Upper lobe of right lung (tissue), 1 donor: ENCODE measurements at regions not wholly inside any gene's neighbourhood (a gene's known extent, or its start where the extent isn't known, plus 50 kb on each side); places are given as distances from the start of the nearest gene placed in this dataset.

ENCODE experiments used
- ATAC-seq: fragments of 200-7000 bp; cut with Tn5 transposase; one replicate; pipeline ENCODE4 v1.9.1; 2020; ENCODE audit warnings: mild to moderate bottlenecking, moderate library complexity
- DNase-seq: peaks from one replicate; pipeline ENCODE4 v3.0.0-alpha.2; 2020
- H3K27ac ChIP-seq: fragments of 200-600 bp; one replicate; pipeline ENCODE4 v1.8.0; 2022
- H3K27me3 ChIP-seq: fragments of 200-600 bp; one replicate; pipeline ENCODE4 v1.8.0; 2022; ENCODE audit warnings: mild to moderate bottlenecking
- H3K36me3 ChIP-seq: fragments of 200-600 bp; one replicate; pipeline ENCODE4 v1.8.0; 2022
- H3K4me1 ChIP-seq: fragments of 200-600 bp; one replicate; pipeline ENCODE4 v1.8.0; 2022
- H3K4me3 ChIP-seq: fragments of 200-600 bp; one replicate; pipeline ENCODE4 v1.8.0; 2022; ENCODE audit warnings: mild to moderate bottlenecking
- H3K9me3 ChIP-seq: fragments of 200-600 bp; one replicate; pipeline ENCODE4 v1.8.0; 2022
- intact Hi-C: fragments of 100-400 bp; cut with DNase I; formaldehyde crosslinking; loops from one replicate; pipeline ENCODE4 v1.11.0; 2022
- TF ChIP-seq, protein P1 (sequence below): fragments of 200-600 bp; IDR thresholded peaks from one replicate; pipeline ENCODE4 v1.8.0; 2022; ENCODE audit warnings: antibody characterized with exemption
- donor health status: DM: no; HTN: yes; CAD: no; lungs with severe emphysema.

DNA sequence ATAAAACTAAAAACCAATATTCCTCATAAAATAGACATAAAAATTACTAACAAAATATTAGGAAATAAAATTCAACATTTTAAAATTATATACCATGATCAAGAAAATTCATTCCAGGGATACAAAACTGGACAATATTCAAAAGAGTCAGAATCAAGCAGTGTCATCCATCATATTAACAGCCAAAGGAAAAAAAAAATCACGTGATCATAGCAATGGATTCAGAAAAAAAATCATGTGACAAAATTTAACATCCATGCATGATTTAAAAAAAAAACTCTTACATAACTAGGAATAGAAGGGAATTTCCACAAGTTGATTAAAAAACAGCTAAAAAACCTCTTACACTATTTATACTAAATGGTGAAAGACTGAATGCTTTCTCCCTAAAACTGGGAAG lies 95.3 kb upstream of the USP47 start:
- Histone ChIP-seq H3K27ac (no peak overlapping the region), H3K9me3 (no peaks in the 10 kb centered on the region), H3K36me3 (no peaks in the 10 kb centered on the region), H3K4me3 (no peak overlapping the region), H3K4me1 (no peaks in the 10 kb centered on the region), H3K27me3 (no peaks in the 10 kb centered on the region)
- DNase-seq (no peak), ATAC-seq (no peak)
- TF ChIP-seq, protein P1, sequence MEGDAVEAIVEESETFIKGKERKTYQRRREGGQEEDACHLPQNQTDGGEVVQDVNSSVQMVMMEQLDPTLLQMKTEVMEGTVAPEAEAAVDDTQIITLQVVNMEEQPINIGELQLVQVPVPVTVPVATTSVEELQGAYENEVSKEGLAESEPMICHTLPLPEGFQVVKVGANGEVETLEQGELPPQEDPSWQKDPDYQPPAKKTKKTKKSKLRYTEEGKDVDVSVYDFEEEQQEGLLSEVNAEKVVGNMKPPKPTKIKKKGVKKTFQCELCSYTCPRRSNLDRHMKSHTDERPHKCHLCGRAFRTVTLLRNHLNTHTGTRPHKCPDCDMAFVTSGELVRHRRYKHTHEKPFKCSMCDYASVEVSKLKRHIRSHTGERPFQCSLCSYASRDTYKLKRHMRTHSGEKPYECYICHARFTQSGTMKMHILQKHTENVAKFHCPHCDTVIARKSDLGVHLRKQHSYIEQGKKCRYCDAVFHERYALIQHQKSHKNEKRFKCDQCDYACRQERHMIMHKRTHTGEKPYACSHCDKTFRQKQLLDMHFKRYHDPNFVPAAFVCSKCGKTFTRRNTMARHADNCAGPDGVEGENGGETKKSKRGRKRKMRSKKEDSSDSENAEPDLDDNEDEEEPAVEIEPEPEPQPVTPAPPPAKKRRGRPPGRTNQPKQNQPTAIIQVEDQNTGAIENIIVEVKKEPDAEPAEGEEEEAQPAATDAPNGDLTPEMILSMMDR = no peak
- intact Hi-C loops = no loop called here

GRCh38 chr11:11743216-11743615 lies 98.6 kb upstream of the USP47 start:
- TF ChIP-seq, protein P1 = no peak
- no peaks in the 10 kb centered on the region for H3K36me3 ChIP-seq
- DNase-seq = no peak
- no peaks in the 10 kb centered on the region for H3K4me1 ChIP-seq
- no peak overlapping the region for H3K4me3 ChIP-seq
- intact Hi-C loops = no loop called here
- H3K27me3 ChIP-seq = no peaks in the 10 kb centered on the region
- no peak overlapping the region for H3K27ac ChIP-seq
- ATAC-seq = no peak
- H3K9me3 ChIP-seq = no peaks in the 10 kb centered on the region

DNA sequence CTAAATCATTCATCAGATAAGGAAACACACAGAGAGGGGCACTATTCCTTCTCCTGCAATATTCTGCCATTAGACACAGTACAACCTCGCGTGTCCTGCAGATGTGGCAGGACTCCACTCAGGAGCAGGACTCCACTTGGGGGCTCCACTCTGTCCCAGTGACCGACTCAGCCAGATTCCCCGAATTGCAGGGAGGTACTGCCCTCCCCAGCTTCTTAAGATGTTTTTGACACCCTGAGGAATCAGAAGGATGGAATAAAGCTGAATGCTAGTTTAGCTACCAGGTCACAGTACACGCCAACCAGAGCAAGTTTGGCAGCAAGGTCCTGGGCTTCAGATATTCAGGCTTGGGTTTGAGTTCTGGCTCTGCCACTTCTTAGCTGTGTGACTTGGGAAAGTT lies 99.3 kb upstream of the USP47 start:
- intact Hi-C loops = no loop called here
- no peak overlapping the region for H3K4me3 ChIP-seq
- no peaks in the 10 kb centered on the region for H3K9me3 ChIP-seq
- H3K4me1 ChIP-seq = no peaks in the 10 kb centered on the region
- H3K27ac ChIP-seq = no peak overlapping the region
- TF ChIP-seq, protein P1 = no peak
- no peaks in the 10 kb centered on the region for H3K36me3 ChIP-seq
- H3K27me3 ChIP-seq = no peaks in the 10 kb centered on the region
- ATAC-seq (no peak), DNase-seq (no peak)

- no peaks in the 10 kb centered on the region for H3K27me3 ChIP-seq
- no peaks in the 10 kb centered on the region for H3K36me3 ChIP-seq
- no peak overlapping the region for H3K27ac ChIP-seq
- no peak for DNase-seq
- intact Hi-C loops = no loop called here
- H3K4me1 ChIP-seq = no peaks in the 10 kb centered on the region
- no peak for ATAC-seq
- no peaks in the 10 kb centered on the region for H3K9me3 ChIP-seq
- TF ChIP-seq, protein P1 = no peak
- no peak overlapping the region for H3K4me3 ChIP-seq
Observed at GRCh38 chr11:11740836-11741235, 100.9 kb upstream of the USP47 start.

DNA sequence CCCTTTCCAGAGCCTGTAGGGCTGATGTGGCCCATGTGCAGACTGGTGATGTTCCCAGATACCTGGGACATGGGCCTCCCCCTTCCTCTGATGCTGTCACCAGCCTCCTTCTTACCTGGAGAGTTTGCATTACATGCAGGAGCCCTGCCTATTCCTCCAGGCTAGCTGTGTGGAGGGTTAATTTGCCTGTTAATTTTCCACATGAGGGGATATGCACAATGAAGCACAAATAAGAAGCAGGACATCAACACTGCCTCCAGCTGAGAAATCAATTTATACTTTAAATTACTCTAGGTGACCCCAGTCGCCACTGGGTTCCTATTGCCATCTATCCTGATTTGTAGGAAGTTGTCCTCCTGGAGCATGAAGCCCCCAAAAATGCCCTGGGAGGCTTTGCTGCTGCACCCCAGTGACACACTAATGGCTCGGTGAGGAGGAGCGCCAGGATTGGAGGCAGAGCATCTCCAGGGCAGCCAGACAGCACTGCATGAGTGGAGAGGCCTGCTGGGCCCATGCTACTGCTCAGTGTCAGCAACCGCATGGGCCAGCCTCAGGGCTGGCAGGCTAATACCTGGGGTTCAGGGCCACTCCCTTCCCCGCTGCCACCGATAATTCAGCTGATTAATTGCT lies 101.6 kb upstream of the USP47 start:
- DNase-seq (no peak), ATAC-seq (no peak)
- TF ChIP-seq, protein P1 = no peak

GRCh38 chr11:11738370-11738769 lies 103.4 kb upstream of the USP47 start:
- H3K4me3 ChIP-seq = no peak overlapping the region
- no peak for DNase-seq
- no peak overlapping the region for H3K27ac ChIP-seq
- no peaks in the 10 kb centered on the region for H3K36me3 ChIP-seq
- no peak for ATAC-seq
- intact Hi-C loops = no loop called here
- no peaks in the 10 kb centered on the region for H3K27me3 ChIP-seq
- TF ChIP-seq, protein P1 = no peak
- no peaks in the 10 kb centered on the region for H3K4me1 ChIP-seq
- no peaks in the 10 kb centered on the region for H3K9me3 ChIP-seq

More for the DNA sequence above, 101.6 kb upstream of the USP47 start:
- Histone ChIP-seq H3K4me1 (no peaks in the 10 kb centered on the region), H3K27ac (no peak overlapping the region), H3K36me3 (no peaks in the 10 kb centered on the region), H3K27me3 (no peaks in the 10 kb centered on the region), H3K9me3 (no peaks in the 10 kb centered on the region), H3K4me3 (no peak overlapping the region)
- intact Hi-C loops = no loop called here
